Heart left ventricle (tissue), 16 donors: ENCODE measurements at regions not wholly inside any gene's neighbourhood (a gene's known extent, or its start where the extent isn't known, plus 50 kb on each side); places are given as distances from the start of the nearest gene placed in this dataset.

ENCODE experiments used
- ATAC-seq, 4 donors: fragments of 200-7000 bp; cut with Tn5 transposase; one replicate each; pipeline ENCODE4 v1.9.1; 2020 to 2022; ENCODE audit warnings: moderate library complexity in 4 of 4, mild to moderate bottlenecking in 3 of 4, moderate number of reproducible peaks in 1 of 4
- DNase-seq, 5 donors: peaks; one replicate each; pipeline ENCODE4 v3.0.0-alpha.2; 2020
- H3K27ac ChIP-seq, 12 donors: fragments of 200-600 bp; sonication (generic) in 4 of 12; one replicate each; pipeline versions ENCODE4 v1.5.0 to v1.8.0; 2016 to 2022; ENCODE audit warnings: mild to moderate bottlenecking in 2 of 12
- H3K27me3 ChIP-seq, 9 donors: fragments of 200-600 bp; sonication (generic) in 2 of 9; one replicate each; pipeline versions ENCODE4 v1.5.1 to v1.8.0; 2016 to 2022; ENCODE audit warnings: mild to moderate bottlenecking in 3 of 9
- H3K36me3 ChIP-seq, 9 donors: fragments of 200-600 bp; sonication (generic) in 2 of 9; one replicate each; pipeline versions ENCODE4 v1.5.0 to v1.8.0; 2018 to 2022; ENCODE audit warnings: mild to moderate bottlenecking in 2 of 9
- H3K4me1 ChIP-seq, 12 donors: fragments of 200-600 bp; sonication (generic) in 4 of 12; one replicate each; pipeline versions ENCODE4 v1.5.0 to v1.8.0; 2016 to 2022; ENCODE audit warnings: mild to moderate bottlenecking in 3 of 12
- H3K4me3 ChIP-seq, 12 donors: fragments of 200-600 bp; sonication (generic) in 4 of 12; one replicate each; pipeline versions ENCODE4 v1.5.0 to v1.8.0; 2017 to 2022; ENCODE audit warnings: mild to moderate bottlenecking in 9 of 12, moderate library complexity in 4 of 12
- H3K9me3 ChIP-seq, 12 donors: fragments of 200-600 bp; sonication (generic) in 4 of 12; one replicate each; pipeline versions ENCODE4 v1.5.0 to v1.8.0; 2016 to 2022; ENCODE audit warnings: mild to moderate bottlenecking in 1 of 12
- POLR2A ChIP-seq, 2 donors: fragments of 450-650 bp; IDR thresholded peaks; one replicate each; pipeline ENCODE4 v1.6.1; 2017; ENCODE audit warnings: antibody characterized with exemption in 2 of 2, mild to moderate bottlenecking in 2 of 2, moderate library complexity in 2 of 2
- WGBS, 4 donors: extraction: QIAGEN DNeasy Blood & Tissue Kit in 2 of 4; methylation state at CpG; one replicate each; pipeline versions ENCODE4 v1.1.5 to v1.1.7; 2013 to 2018; 5-methylcytosine and 5-hydroxymethylcytosine counted together
- intact Hi-C, 10 donors: fragments of 100-400 bp; cut with DNase I; formaldehyde crosslinking; loops; one replicate each; pipeline versions ENCODE4 v1.11.1 to v1.14.2; 2022
- TF ChIP-seq, protein P1 (sequence below), 12 donors: fragments of 200-600 bp; sonication (generic) in 4 of 12; IDR thresholded peaks; one replicate each; pipeline versions ENCODE4 v1.5.0 to v1.8.0; 2018 to 2022; ENCODE audit warnings: antibody characterized with exemption in 12 of 12, mild to moderate bottlenecking in 5 of 12
- donor health status: ischemic (EF 13 %, LVEDD 7.1; RV severe dilation, severe dysfunction).
- donor health status: healthy with polysubstance abuse.
- donor health status: DM: no; HTN: yes; CAD: no.
- donor health status: DM: no; HTN: no; CAD: no.
- donor health status: ischemic (EF 25% LVEDD 6.9; RV normal size, moderate dysfunction).
- donor health status: ischemic (EF 25% LVEDD 5.7; RV mildly dilated, moderate dysfunction).
- donor health status: healthy.
- donor health status: DM: yes; HTN: yes; CAD: no.
- donor health status: ischemic (EF 35%, LVEDD 5.7; RV mildly dilated, moderate dysfunction).
- donor health status: nonischemic (EF 11% LVEDD 7.7; RV severe dilation, severe dysfunction).
- donor health status: DM: yes; HTN: yes; CAD: no.
- donor health status: PGD.
- donor health status: ischemic (EF 29% LVEDD 5.4; RV normal size, mild dysfunction).
- donor health status: nonischemic (EF 23%, LVEDD 6.1; RV moderate dilation, normal function).

GRCh38 chr13:109410868-109411267 is 375.5 kb downstream of the IRS2 start:
- ATAC-seq = no peak
- Histone ChIP-seq H3K4me1 (peaks cover 0 to 19% (median 1%) of the 10 kb centered on the region in 12 donors), H3K27me3 (no peaks in the 10 kb centered on the region), H3K36me3 (no peaks in the 10 kb centered on the region), H3K4me3 (no peak overlapping the region), H3K9me3 (no peaks in the 10 kb centered on the region), H3K27ac (no peak overlapping the region)
- no peak for TF ChIP-seq POLR2A (IDR thresholded peaks at IDR 0.05)
- TF ChIP-seq, protein P1, sequence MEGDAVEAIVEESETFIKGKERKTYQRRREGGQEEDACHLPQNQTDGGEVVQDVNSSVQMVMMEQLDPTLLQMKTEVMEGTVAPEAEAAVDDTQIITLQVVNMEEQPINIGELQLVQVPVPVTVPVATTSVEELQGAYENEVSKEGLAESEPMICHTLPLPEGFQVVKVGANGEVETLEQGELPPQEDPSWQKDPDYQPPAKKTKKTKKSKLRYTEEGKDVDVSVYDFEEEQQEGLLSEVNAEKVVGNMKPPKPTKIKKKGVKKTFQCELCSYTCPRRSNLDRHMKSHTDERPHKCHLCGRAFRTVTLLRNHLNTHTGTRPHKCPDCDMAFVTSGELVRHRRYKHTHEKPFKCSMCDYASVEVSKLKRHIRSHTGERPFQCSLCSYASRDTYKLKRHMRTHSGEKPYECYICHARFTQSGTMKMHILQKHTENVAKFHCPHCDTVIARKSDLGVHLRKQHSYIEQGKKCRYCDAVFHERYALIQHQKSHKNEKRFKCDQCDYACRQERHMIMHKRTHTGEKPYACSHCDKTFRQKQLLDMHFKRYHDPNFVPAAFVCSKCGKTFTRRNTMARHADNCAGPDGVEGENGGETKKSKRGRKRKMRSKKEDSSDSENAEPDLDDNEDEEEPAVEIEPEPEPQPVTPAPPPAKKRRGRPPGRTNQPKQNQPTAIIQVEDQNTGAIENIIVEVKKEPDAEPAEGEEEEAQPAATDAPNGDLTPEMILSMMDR (IDR thresholded peaks at IDR 0.05) = no peak
- intact Hi-C loops = no loop called here
- 82 to 92% (median 87%) methylated on average over 10 to 11 of the region's 11 CpGs for WGBS, 4 donors
- no peak for DNase-seq

GRCh38 chr13:109408591-109409382 is 377.6 kb downstream of the IRS2 start:
- Histone ChIP-seq H3K4me1 (peaks cover 0 to 19% (median 1%) of the 10 kb centered on the region in 12 donors), H3K27me3 (no peaks in the 10 kb centered on the region), H3K9me3 (no peaks in the 10 kb centered on the region), H3K4me3 (no peak overlapping the region), H3K27ac (no peak overlapping the region), H3K36me3 (no peaks in the 10 kb centered on the region)
- ATAC-seq (no peak), DNase-seq (no peak)
- intact Hi-C loops = no loop called here
- TF ChIP-seq, protein P1 (IDR thresholded peaks at IDR 0.05) = no peak
- no peak for TF ChIP-seq POLR2A (IDR thresholded peaks at IDR 0.05)
- WGBS, 4 donors = 77 to 85% (median 80%) methylated on average over 14 of the region's 14 CpGs

- intact Hi-C loops = no loop called here
These were observed 379.9 kb downstream of the IRS2 start for GRCh38 chr13:109406376-109406992.

GRCh38 chr13:109403012-109403421 is 383.4 kb downstream of the IRS2 start:
- Histone ChIP-seq H3K4me1 (peaks cover 0 to 5% (median 0%) of the 10 kb centered on the region in 12 donors), H3K36me3 (no peaks in the 10 kb centered on the region), H3K27me3 (no peaks in the 10 kb centered on the region), H3K27ac (no peak overlapping the region), H3K4me3 (no peak overlapping the region), H3K9me3 (no peaks in the 10 kb centered on the region)
- no peak for DNase-seq
- peak in 1 of 4 donors; percentile 38 for ATAC-seq
- WGBS, 4 donors = 79 to 88% (median 86%) methylated on average over 7 of the region's 7 CpGs
- no peak for TF ChIP-seq POLR2A (IDR thresholded peaks at IDR 0.05)
- TF ChIP-seq, protein P1 (IDR thresholded peaks at IDR 0.05) = no peak
- intact Hi-C loops = no loop called here

More at GRCh38 chr13:109406376-109406992, 379.9 kb downstream of the IRS2 start:
- Histone ChIP-seq H3K9me3 (no peaks in the 10 kb centered on the region), H3K4me1 (peaks cover 0 to 3% (median 0%) of the 10 kb centered on the region in 12 donors), H3K27ac (no peak overlapping the region), H3K27me3 (no peaks in the 10 kb centered on the region), H3K36me3 (no peaks in the 10 kb centered on the region), H3K4me3 (no peak overlapping the region)
- WGBS, 4 donors = 72 to 84% (median 79%) methylated on average over 4 of the region's 4 CpGs
- ATAC-seq = no peak
- TF ChIP-seq, protein P1 (IDR thresholded peaks at IDR 0.05) = no peak
- TF ChIP-seq POLR2A (IDR thresholded peaks at IDR 0.05) = no peak
- DNase-seq = no peak
